Endodermal cell (in vitro differentiated cells): ENCODE measurements at regions not wholly inside any gene's neighbourhood (a gene's known extent, or its start where the extent isn't known, plus 50 kb on each side); places are given as distances from the start of the nearest gene placed in this dataset.

Experiments
- DNase-seq: peaks from one replicate; pipeline ENCODE4 v3.0.0-alpha.2; 2017
- H3K27ac ChIP-seq: 2 replicates; pipeline ENCODE4 v1.5.1; 2013; ENCODE audit warnings: mild to moderate bottlenecking, low read depth, low read length, moderate library complexity
- H3K27me3 ChIP-seq: 2 replicates; pipeline ENCODE4 v1.6.1; 2013; ENCODE audit warnings: mild to moderate bottlenecking, low read length, moderate library complexity; ENCODE audit not compliant: insufficient read depth, control insufficient read depth, poor library complexity, severe bottlenecking
- H3K36me3 ChIP-seq: 2 replicates; pipeline ENCODE4 v1.7.0; 2013; ENCODE audit warnings: mild to moderate bottlenecking, low read length, moderate library complexity; ENCODE audit not compliant: control insufficient read depth, insufficient read depth
- H3K4me1 ChIP-seq: one replicate; pipeline ENCODE4 v1.7.0; 2013; ENCODE audit warnings: low read length; ENCODE audit not compliant: control insufficient read depth, insufficient read depth
- H3K4me3 ChIP-seq: 2 replicates; pipeline ENCODE4 v1.5.1; 2013; ENCODE audit warnings: mild to moderate bottlenecking, low read length, moderate library complexity
- H3K9ac ChIP-seq: 2 replicates; pipeline ENCODE4 v1.6.1; 2013; ENCODE audit warnings: mild to moderate bottlenecking, low read length, moderate library complexity; ENCODE audit not compliant: poor library complexity, severe bottlenecking; ENCODE audit errors: extremely low read depth
- H3K9me3 ChIP-seq: 2 replicates; pipeline ENCODE4 v1.6.1; 2013; ENCODE audit warnings: mild to moderate bottlenecking, low read length, moderate library complexity; ENCODE audit not compliant: control insufficient read depth
- H3K27ac Mint-ChIP-seq: 2 replicates; pipeline ENCODE4 v1.8.0; 2020; ENCODE audit warnings: mixed read lengths
- H3K27me3 Mint-ChIP-seq: 2 replicates; pipeline ENCODE4 v1.8.0; 2021; ENCODE audit warnings: mild to moderate bottlenecking, mixed read lengths; ENCODE audit not compliant: insufficient read depth
- H3K36me3 Mint-ChIP-seq: 2 replicates; pipeline ENCODE4 v1.8.0; 2020; ENCODE audit warnings: low read depth, mixed read lengths
- H3K4me1 Mint-ChIP-seq: 2 replicates; pipeline ENCODE4 v1.8.0; 2020; ENCODE audit warnings: mixed read lengths
- H3K4me3 Mint-ChIP-seq: 2 replicates; pipeline ENCODE4 v1.8.0; 2020; ENCODE audit warnings: mild to moderate bottlenecking, moderate library complexity, mixed read lengths
- H3K9me3 Mint-ChIP-seq: 2 replicates; pipeline ENCODE4 v1.8.0; 2020; ENCODE audit warnings: mild to moderate bottlenecking, mixed read lengths
- WGBS, 2 experiments: methylation state at CpG; one replicate each; pipeline versions ENCODE4 v1.1.5 to v1.1.7; 2013; ENCODE audit warnings: missing lambda C conversion rate in 2 of 2, mixed read lengths in 1 of 2; ENCODE audit not compliant: insufficient coverage in 1 of 2, insufficient read length in 1 of 2; 5-methylcytosine and 5-hydroxymethylcytosine counted together
- TF ChIP-seq, protein P1 (sequence below): fragments of 200-600 bp; sonication (generic); conservative IDR thresholded peaks from 2 replicates; pipeline ENCODE4 v1.5.0; 2021; ENCODE audit warnings: antibody characterized with exemption, mild to moderate bottlenecking

DNA sequence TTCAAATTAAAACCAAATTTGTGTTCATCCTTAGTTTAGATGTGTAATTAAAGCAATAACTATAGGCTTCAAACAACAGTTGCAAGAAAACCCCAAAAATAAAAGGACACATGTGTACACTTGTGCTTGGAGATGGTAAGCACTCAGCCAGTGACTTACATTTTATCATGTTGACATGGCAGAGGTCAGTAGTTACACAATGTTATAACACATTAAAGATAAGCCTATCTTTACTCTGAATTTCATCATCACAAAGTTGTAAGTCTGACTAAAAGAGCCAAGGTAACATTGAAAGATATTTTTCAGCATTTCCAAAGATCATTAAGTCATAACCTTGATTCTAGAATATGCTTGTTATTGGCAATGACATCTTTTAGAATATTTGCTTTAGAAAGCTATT lies 98.5 kb upstream of the PNPLA4 start:
- Histone ChIP-seq H3K4me1 (no peaks in the 10 kb centered on the region), H3K27ac (no peak overlapping the region), H3K27me3 (no peaks in the 10 kb centered on the region), H3K9ac (no peak overlapping the region), H3K9me3 (no peaks in the 10 kb centered on the region), H3K4me3 (no peak overlapping the region), H3K36me3 (no peaks in the 10 kb centered on the region)
- Mint-ChIP-seq H3K4me3 (no peak overlapping the region), H3K9me3 (no peaks in the 10 kb centered on the region), H3K27me3 (peaks cover 2% of the 10 kb centered on the region), H3K4me1 (peaks cover 2% of the 10 kb centered on the region), H3K36me3 (no peaks in the 10 kb centered on the region), H3K27ac (no peak overlapping the region)
- TF ChIP-seq, protein P1, sequence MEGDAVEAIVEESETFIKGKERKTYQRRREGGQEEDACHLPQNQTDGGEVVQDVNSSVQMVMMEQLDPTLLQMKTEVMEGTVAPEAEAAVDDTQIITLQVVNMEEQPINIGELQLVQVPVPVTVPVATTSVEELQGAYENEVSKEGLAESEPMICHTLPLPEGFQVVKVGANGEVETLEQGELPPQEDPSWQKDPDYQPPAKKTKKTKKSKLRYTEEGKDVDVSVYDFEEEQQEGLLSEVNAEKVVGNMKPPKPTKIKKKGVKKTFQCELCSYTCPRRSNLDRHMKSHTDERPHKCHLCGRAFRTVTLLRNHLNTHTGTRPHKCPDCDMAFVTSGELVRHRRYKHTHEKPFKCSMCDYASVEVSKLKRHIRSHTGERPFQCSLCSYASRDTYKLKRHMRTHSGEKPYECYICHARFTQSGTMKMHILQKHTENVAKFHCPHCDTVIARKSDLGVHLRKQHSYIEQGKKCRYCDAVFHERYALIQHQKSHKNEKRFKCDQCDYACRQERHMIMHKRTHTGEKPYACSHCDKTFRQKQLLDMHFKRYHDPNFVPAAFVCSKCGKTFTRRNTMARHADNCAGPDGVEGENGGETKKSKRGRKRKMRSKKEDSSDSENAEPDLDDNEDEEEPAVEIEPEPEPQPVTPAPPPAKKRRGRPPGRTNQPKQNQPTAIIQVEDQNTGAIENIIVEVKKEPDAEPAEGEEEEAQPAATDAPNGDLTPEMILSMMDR, result no peak
- no peak for DNase-seq

DNA sequence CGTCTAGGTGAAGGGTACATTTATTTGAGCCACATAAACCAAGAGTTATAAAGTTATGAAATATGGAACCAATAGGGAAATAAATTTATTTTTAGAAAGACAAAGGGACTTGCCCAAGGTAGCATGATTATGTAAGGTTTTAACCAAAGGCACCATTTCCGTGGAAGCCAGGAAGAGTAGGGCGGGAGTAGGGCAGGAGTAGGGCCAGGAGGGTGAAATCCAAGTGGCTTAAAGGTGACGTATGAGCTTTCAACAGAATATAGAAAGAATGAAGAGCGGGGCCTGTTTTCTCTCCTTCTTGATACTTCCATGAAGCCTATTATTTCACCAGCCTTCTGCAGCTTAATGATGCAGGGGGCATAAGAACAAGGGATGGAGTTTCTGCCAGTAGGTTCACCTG lies 91.7 kb upstream of the PNPLA4 start:
- Mint-ChIP-seq H3K27ac (no peak overlapping the region), H3K4me1 (peaks cover 38% of the 10 kb centered on the region), H3K9me3 (no peaks in the 10 kb centered on the region), H3K4me3 (no peak overlapping the region), H3K36me3 (no peaks in the 10 kb centered on the region), H3K27me3 (peaks cover 2% of the 10 kb centered on the region)
- no peaks in the 10 kb centered on the region for H3K9me3 ChIP-seq
- DNase-seq, result no peak
- H3K27ac ChIP-seq, result no peak overlapping the region
- no peaks in the 10 kb centered on the region for H3K4me1 ChIP-seq
- H3K9ac ChIP-seq, result no peak overlapping the region
- TF ChIP-seq, protein P1, result no peak
- WGBS, 2 experiments, result 96% methylated on average over 5 of the region's 5 CpGs; no CpG with 5 or more reads in 1 of the 2 experiments
- H3K4me3 ChIP-seq, result no peak overlapping the region
- no peaks in the 10 kb centered on the region for H3K36me3 ChIP-seq
- H3K27me3 ChIP-seq, result no peaks in the 10 kb centered on the region

DNA sequence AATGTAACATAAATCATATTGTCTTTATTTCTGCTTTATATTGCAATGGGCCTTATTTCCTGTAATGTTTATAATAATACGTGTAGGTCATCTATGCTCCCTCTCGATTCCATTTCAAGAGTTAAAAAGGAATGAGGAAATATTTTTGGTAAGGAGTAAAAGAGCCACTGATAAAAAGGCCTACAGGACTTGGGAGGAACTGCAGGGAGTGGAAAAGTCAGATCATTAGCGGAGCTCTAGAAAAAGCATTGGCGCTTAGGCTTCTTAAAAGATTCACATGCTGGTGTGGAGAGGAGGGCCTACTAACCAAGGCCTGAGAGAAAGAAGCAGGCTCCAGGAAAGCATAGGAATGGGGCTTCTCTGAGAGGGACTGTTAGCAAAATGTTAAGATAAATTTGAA lies 82.9 kb upstream of the PNPLA4 start:
- Histone ChIP-seq H3K4me1 (no peaks in the 10 kb centered on the region), H3K9ac (no peak overlapping the region), H3K9me3 (no peaks in the 10 kb centered on the region), H3K4me3 (no peak overlapping the region), H3K27me3 (no peaks in the 10 kb centered on the region), H3K36me3 (no peaks in the 10 kb centered on the region), H3K27ac (no peak overlapping the region)
- 80% methylated on average over 1 to 4 of the region's 4 CpGs for WGBS, 2 experiments
- Mint-ChIP-seq H3K36me3 (no peaks in the 10 kb centered on the region), H3K27ac (no peak overlapping the region), H3K4me1 (peaks cover 19% of the 10 kb centered on the region), H3K9me3 (no peaks in the 10 kb centered on the region), H3K27me3 (no peaks in the 10 kb centered on the region), H3K4me3 (no peak overlapping the region)
- no peak for DNase-seq
- TF ChIP-seq, protein P1, result peak; percentile 75
